Germinal center (tissue), 1 donor: ENCODE measurements at regions not wholly inside any gene's neighbourhood (a gene's known extent, or its start where the extent isn't known, plus 50 kb on each side); places are given as distances from the start of the nearest gene placed in this dataset.
"Not testable (repeated sequence)": the region's sequence is repeated elsewhere in the genome, so short reads cannot be mapped to it uniquely, and the experiment has no call there.

Experiments used
- DNase-seq: peaks from one replicate; pipeline ENCODE4 v3.0.0; 2012; ENCODE audit warnings: mixed read lengths, low spot score

- DNase-seq, result no peak
Measured at GRCh38 chr16:60681043-60681442, 1355.2 kb downstream of the CDH8 start.

DNA sequence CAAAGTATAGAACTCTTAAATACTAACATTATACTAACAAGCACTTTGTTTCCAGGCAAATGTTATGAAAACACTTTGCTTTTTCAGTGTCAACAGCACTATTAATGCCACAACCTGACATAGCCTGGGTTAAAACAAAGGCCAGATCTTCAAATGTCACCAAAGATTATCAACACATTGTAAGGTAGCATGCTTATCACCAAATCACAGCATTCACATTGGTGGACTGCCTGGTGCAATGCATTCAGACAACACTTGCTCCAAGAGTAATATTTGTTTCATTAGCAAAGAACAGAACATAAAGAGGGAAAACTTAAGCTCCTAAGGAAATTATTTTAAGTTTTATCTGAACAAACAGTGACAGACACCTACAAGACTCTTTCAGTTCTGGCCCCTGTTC lies 1361.2 kb downstream of the CDH8 start:
- no peak for DNase-seq

DNA sequence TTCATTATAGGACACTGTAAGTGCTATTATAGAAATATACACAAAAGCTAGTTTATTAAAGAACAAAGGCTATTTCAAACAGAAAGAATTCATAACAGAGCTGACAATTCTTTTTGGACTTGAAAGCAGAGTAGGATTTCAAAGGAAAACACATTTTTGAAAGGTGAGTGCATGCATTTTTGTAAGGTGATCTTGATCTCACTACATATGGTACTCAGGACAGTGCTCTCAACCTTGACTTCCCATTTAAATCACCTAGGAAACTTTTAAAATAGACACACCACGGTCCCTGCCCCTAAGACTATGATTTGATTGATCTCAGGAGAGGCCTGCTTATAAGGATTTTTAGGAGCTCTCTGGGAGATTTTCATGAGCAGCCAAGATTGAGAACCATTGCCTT lies 1362.0 kb downstream of the CDH8 start:
- no peak for DNase-seq

DNA sequence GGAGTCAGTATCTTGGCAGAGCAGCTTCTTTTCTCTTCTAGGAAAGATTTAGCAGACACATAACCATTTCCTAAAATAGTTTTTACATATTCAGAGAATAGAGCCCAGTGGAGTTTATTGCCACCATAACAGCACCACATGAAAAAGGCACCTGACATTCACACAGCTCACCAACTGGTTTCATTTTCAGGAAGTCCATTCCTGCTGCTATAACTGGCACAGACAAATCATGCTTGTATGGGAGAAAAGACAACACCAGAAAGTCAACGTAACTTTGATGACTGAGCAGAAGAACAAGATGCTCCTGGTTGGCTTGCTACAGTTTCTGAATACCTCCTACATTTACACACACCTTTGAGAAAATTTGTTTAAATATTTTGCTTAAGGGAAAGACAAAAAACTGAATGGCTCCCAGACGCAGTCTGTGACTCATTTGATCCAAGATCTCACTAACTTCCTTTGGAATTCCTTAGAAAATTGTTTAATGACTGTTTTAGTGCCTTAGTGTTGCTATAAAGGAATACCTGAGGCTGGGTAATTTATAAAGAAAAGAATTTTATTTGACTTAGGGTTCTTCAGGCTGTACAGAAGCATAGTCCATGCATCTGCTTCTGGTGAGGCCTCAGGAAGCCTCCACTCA lies 1380.6 kb downstream of the CDH8 start:
- no peak for DNase-seq

DNA sequence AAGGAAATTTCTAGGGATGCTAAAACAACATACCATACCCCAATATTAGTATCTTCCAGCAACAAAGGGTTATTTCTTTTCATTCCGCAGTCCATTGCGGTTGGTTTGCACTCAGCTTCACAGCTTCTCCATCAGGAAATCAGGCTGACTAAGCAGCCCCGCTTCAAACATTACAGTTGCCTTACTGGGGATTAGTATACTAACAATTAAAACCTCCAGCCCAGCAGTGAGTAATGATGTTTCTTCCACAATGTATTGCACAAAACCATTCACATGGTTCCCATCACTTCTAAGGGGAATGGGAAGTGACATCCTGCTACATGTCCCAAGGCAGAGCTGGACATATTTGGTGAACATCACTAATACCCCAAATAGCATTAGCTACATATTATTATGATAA lies 1384.9 kb downstream of the CDH8 start:
- DNase-seq, result no peak

GRCh38 chr16:60648290-60648689 lies 1387.9 kb downstream of the CDH8 start:
- DNase-seq, result no peak

DNA sequence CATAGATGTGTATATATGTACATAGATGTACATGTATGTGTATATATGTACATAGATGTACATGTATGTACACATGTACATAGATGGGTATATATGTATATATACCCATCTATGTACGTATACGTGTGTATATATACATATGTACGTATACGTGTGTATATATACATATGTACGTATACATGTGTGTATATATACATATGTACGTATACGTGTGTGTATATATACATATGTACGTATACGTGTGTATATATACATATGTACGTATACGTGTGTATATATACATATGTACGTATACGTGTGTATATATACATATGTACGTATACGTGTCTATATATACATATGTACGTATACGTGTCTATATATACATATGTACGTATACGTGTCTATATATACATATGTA lies 1388.8 kb downstream of the CDH8 start:
- DNase-seq, result not testable (repeated sequence)

DNA sequence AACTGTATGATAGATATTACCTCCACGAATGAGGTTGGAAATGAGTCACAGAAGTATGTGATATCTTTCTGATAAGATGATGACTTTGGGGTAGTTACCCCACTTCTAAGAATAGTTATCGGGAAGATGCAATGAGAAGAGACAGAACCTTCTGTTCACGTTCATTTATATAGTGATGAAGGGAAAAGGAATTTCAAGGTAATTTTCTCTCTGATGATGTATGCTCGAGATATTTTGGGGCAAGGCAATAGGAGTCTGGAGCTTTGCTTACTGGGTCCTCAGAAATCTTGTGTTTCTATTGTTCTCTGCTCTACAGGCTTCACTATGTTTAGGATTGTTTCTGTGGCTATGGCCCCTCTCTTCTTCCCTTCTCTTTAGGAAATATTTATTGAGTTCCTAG lies 1389.6 kb downstream of the CDH8 start:
- no peak for DNase-seq

DNA sequence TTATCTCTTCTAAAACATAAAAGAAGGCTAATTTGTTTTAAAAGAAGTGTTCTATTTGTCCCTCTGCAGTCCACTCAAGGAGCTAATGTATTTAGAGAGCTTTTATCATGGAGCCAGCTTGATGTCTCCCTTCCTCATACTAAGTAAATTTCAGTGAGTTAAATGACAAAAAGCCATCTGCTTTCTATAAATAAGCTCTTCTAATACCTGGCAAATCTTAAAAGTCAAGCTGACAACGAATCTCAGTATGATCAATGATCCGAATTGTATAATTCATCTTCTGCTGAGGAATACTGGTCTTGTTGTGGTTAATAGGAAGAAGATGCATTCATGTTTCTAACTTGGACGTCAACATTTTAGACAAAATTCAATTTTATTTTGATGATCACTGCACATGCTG lies 1390.7 kb downstream of the CDH8 start:
- DNase-seq, result no peak

DNA sequence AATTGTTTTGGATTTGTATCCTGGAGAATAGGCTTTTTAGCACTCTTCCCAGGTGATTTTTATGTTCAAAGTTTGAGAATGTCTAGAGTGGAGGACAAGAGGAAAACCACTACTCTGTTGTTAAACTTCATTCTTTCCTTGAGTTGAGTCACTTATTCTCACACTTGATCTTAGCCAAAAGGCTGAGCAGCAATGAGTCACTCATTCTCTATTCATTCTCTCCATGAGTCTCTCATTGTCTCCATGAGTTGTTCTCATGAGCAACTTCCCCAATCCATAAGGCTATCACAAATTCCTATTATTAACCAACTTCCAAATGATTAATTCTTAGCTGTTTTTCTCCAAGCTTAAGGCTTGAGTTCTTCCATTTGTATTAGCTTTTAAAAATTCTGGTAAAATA lies 1393.3 kb downstream of the CDH8 start:
- no peak for DNase-seq

GRCh38 chr16:60641067-60641665 lies 1395.1 kb downstream of the CDH8 start:
- DNase-seq, result no peak

DNA sequence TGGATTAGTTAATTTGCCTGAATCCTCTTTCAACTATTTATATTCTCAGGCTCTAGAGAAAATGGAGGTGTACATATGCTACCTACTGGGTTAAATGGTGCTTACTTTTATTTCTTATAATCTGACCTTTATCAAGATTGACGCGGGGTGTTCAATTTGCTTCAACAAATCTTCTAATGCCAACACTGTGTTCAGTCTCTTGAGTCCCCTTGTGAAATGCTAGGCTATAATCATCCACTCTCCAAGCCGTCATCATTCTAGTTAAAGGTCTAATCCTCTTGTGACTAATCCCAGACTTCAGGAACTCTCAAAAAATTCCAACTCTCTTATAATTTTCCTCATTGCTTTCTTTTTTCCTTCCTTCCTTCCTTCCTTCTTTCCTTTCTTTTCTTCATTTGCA lies 1396.2 kb downstream of the CDH8 start:
- no peak for DNase-seq

- not testable (repeated sequence) for DNase-seq
Measured at GRCh38 chr16:60636636-60637035, 1399.6 kb downstream of the CDH8 start.

DNA sequence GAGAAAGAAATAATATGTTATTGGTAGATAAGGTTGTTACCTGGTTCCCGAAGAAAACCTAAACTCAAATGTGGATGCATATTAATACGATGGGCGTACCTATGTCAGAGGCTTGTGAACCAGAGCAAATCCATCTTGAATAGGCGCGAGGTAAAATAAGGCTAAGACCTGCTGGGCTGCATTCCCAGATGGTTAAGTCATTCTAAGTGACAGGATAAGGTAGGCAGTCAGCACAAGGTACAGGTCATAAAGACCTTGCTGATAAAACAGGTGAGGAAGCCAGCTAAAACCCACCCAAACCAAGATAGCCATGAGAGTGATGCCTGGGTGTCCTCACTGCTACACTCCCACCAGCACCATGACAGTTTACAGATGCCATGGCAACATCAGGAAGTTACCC lies 1400.1 kb downstream of the CDH8 start:
- DNase-seq, result no peak

- no peak for DNase-seq
Measured at GRCh38 chr16:60635548-60635947, 1400.7 kb downstream of the CDH8 start.

GRCh38 chr16:60611844-60612243 lies 1424.4 kb downstream of the CDH8 start:
- no peak for DNase-seq

DNA sequence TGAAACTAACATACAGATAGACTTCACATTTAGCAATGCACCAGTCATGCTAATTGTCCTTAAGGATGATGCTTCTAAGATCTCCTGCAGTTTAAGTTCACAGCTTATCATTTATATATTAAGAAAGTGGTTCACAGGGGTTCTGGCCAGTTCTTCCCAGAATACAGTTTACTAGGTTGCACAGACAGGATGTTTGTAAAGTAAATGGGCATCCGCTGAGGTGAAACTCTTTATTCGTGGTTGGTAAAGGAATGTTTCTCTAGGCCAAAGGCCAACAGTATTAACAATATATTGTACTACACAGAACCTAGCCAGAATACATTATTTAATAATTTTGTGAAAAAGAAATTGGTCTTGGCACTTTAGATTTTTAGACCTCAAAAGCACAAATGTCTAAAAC lies 1427.3 kb downstream of the CDH8 start:
- DNase-seq, result no peak

- DNase-seq, result not testable (repeated sequence)
Measured at GRCh38 chr16:60605652-60606051, 1430.6 kb downstream of the CDH8 start.

- no peak for DNase-seq
Measured at GRCh38 chr16:60605176-60605575, 1431.1 kb downstream of the CDH8 start.

GRCh38 chr16:60586493-60586892 lies 1449.7 kb downstream of the CDH8 start:
- DNase-seq, result no peak

DNA sequence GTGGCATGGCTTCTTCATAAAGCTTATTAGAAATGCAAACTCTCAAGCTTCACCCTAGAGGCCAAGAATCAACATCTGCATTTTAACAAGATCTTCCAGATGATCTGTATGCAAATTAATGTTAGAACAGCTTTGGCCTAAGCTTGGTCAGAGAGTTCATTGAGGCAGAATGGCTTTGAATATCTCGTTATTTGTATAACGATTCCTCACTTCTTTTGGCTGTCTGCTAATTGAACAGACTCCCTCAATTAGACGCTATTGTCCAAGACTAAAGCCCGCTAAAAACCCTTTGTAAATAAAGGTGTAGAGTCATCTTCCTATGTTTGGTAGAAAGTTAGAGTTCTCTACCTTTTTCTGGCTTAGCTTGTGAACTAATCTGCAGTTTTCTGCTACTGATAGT lies 1453.7 kb downstream of the CDH8 start:
- no peak for DNase-seq

DNA sequence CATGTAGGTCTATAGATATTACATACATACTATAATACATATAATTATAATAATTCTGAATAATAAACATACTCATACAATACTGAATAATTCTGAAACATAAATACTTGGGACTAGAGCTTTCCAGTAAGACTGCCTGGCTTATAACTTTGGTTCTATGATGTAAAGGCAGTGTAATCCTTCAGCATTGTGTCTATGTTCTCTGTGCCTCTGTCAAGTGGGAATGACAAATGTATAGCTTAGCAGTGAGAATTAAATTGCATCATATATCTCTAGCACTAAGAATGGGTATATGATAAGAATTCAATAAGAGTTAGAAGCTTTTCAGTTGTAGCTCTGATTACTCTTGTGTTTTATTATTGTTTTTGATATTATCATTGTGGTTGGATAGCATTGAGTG lies 1469.3 kb downstream of the CDH8 start:
- no peak for DNase-seq

DNA sequence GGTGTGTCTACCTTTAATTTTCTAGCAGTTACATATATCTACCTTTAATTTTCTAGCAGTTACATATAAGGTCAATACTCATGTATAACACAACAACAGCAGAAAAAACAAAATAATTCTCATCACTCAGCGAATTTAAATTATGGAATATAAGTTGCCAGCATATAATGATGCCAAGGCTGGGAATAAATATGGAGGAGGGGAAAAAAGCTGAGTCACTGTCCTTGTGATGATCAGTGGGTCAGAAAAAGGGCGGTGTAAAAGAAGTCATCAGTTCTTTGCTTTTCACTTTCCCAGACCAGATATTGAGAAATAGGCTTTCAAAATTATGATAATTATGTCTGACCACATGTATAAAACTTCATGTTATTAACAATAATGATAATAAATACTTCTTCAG lies 1471.7 kb downstream of the CDH8 start:
- no peak for DNase-seq

DNA sequence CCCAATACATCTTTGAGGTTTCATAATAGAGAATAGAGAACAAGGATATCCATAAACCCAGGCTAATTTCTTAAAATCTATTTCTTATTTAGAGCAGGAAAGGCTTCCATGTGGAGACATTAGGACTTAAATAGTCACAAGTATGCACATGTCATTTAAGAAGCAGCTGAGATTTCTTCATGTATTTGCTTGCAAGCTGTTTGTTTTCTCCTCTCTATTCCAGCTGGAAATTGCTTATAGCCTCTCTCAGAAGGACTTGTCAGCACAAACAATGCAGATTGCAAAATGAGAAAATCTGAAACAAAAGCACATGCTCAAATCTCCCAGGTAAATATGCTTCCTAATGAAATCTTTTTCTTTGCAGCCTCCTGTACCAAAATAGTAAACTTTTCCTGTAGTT lies 1473.1 kb downstream of the CDH8 start:
- DNase-seq, result no peak
